H1 (cell line): ENCODE measurements at regions not wholly inside any gene's neighbourhood (a gene's known extent, or its start where the extent isn't known, plus 50 kb on each side); places are given as distances from the start of the nearest gene placed in this dataset.

Experiments
- CTCF ChIA-PET: fragments of 300-600 bp; sonication (Branson Sonifier 250); formaldehyde crosslinking; loops from one replicate; lab custom pipeline; 2021; ENCODE audit not compliant: partially characterized antibody; lab: Charles Lee
- POLR2A ChIA-PET: fragments of 300-600 bp; sonication (Branson Sonifier 250); formaldehyde crosslinking; loops from one replicate; lab custom pipeline; 2021; ENCODE audit warnings: inconsistent platforms; ENCODE audit not compliant: partially characterized antibody; lab: Charles Lee
- DNase-seq, 2 experiments: peaks; one replicate each; pipeline versions ENCODE4 v3.0.0 to v3.0.0-alpha.2; 2010 to 2022; ENCODE audit warnings: low spot score in 2 of 2, low read depth in 1 of 2, mixed read lengths in 1 of 2
- FAIRE-seq: peaks from 2 replicates; lab custom pipeline; 2011; peaks lifted over from hg19 to GRCh38; lab: Jason Lieb, UNC
- H2AFZ ChIP-seq: 2 replicates; pipeline ENCODE4 v1.8.1; 2012; ENCODE audit warnings: low read length, inconsistent platforms
- H2AK5ac ChIP-seq: 2 replicates; pipeline ENCODE4 v1.6.1; 2013; ENCODE audit warnings: low read depth, low read length
- H2BK120ac ChIP-seq: replicated peaks from 2 replicates; pipeline ENCODE3; 2013; ENCODE audit warnings: low read depth, low read length, inconsistent platforms
- H2BK12ac ChIP-seq: 2 replicates; pipeline ENCODE4 v1.6.1; 2013; ENCODE audit warnings: low read depth, low read length
- H2BK15ac ChIP-seq: 2 replicates; pipeline ENCODE4 v1.6.1; 2013; ENCODE audit warnings: low read length
- H2BK20ac ChIP-seq: 2 replicates; pipeline ENCODE4 v1.6.1; 2013; ENCODE audit warnings: low read length
- H2BK5ac ChIP-seq: 2 replicates; pipeline ENCODE4 v1.6.1; 2013; ENCODE audit warnings: low read depth, low read length
- H3K14ac ChIP-seq: 2 replicates; pipeline ENCODE4 v1.6.1; 2013; ENCODE audit warnings: inconsistent platforms; ENCODE audit not compliant: insufficient read length
- H3K18ac ChIP-seq: 2 replicates; pipeline ENCODE4 v1.6.1; 2013; ENCODE audit warnings: low read length; ENCODE audit errors: extremely low read depth
- H3K23ac ChIP-seq: 2 replicates; pipeline ENCODE4 v1.6.1; 2013; ENCODE audit warnings: inconsistent platforms; ENCODE audit not compliant: insufficient read length
- H3K23me2 ChIP-seq: 2 replicates; pipeline ENCODE4 v1.6.1; 2013; ENCODE audit warnings: low read depth, low read length
- H3K27ac ChIP-seq: 2 replicates; pipeline ENCODE4 v1.6.1; 2011; ENCODE audit warnings: low read depth, low read length, inconsistent platforms
- H3K27me3 ChIP-seq, 4 experiments: replicated peaks in 1 of 4; 1 replicate in 1 of 4; 2 replicates in 3 of 4; pipeline versions ENCODE4 v1.6.1 to v1.8.1; 2011 to 2013; ENCODE audit warnings: low read length in 3 of 4, mild to moderate bottlenecking in 3 of 4, inconsistent platforms in 2 of 4, mixed read lengths in 2 of 4, moderate library complexity in 1 of 4; ENCODE audit not compliant: control insufficient read depth in 3 of 4, insufficient read depth in 3 of 4; ENCODE audit errors: extremely low read depth in 1 of 4
- H3K36me3 ChIP-seq, 4 experiments: 2 replicates each; pipeline versions ENCODE4 v1.6.1 to v1.8.1; 2011 to 2013; ENCODE audit warnings: mild to moderate bottlenecking in 4 of 4, low read length in 3 of 4, moderate library complexity in 2 of 4, control low read depth in 1 of 4, inconsistent platforms in 1 of 4; ENCODE audit not compliant: insufficient read depth in 4 of 4, control insufficient read depth in 2 of 4
- H3K4ac ChIP-seq: replicated peaks from 2 replicates; pipeline ENCODE3; 2013; ENCODE audit warnings: low read length, low read depth, mixed read lengths, inconsistent platforms; ENCODE audit not compliant: insufficient read length
- H3K4me1 ChIP-seq, 4 experiments: replicated peaks in 1 of 4; 1 replicate in 1 of 4; 2 replicates in 3 of 4; pipeline versions ENCODE4 v1.6.1 to v1.8.1; 2011 to 2013; ENCODE audit warnings: low read length in 3 of 4, inconsistent platforms in 2 of 4, mixed read lengths in 1 of 4; ENCODE audit not compliant: insufficient read depth in 4 of 4, control insufficient read depth in 3 of 4
- H3K4me2 ChIP-seq, 2 experiments: 2 replicates each; pipeline versions ENCODE4 v1.6.1 to v1.8.1; 2011 to 2013; ENCODE audit warnings: low read depth in 2 of 2, low read length in 2 of 2, control low read depth in 1 of 2, inconsistent platforms in 1 of 2, mild to moderate bottlenecking in 1 of 2; ENCODE audit not compliant: insufficient read depth in 1 of 2
- H3K4me3 ChIP-seq, 4 experiments: fragments of 200-600, 300-600 bp in 1 of 4; sonication (generic), shearing (Covaris generic), sonication (Bioruptor Twin) in 1 of 4; 2 replicates each; pipeline versions ENCODE4 v1.5.1 to v1.8.1; 2011 to 2016; ENCODE audit warnings: low read length in 4 of 4, low read depth in 3 of 4, control low read depth in 2 of 4, inconsistent platforms in 2 of 4, mild to moderate bottlenecking in 2 of 4, mixed read lengths in 1 of 4, moderate library complexity in 1 of 4; ENCODE audit not compliant: insufficient read depth in 2 of 4; ENCODE audit errors: extremely low read depth in 1 of 4
- H3K56ac ChIP-seq: replicated peaks from 2 replicates; pipeline ENCODE3; 2013; ENCODE audit warnings: low read depth, mild to moderate bottlenecking, mixed read lengths, low read length, inconsistent platforms; ENCODE audit not compliant: insufficient read length
- H3K79me1 ChIP-seq: 2 replicates; pipeline ENCODE4 v1.6.1; 2013; ENCODE audit warnings: low read depth, low read length, control low read depth
- H3K79me2 ChIP-seq, 2 experiments: 2 replicates each; pipeline versions ENCODE4 v1.6.1 to v1.8.1; 2012 to 2013; ENCODE audit warnings: low read length in 2 of 2, mild to moderate bottlenecking in 2 of 2, inconsistent platforms in 1 of 2; ENCODE audit not compliant: insufficient read depth in 2 of 2, control insufficient read depth in 1 of 2
- H3K9ac ChIP-seq, 4 experiments: replicated peaks in 1 of 4; 1 replicate in 1 of 4; 2 replicates in 3 of 4; pipeline versions ENCODE4 v1.6.1 to v1.8.1; 2011 to 2013; ENCODE audit warnings: low read depth in 3 of 4, low read length in 3 of 4, control low read depth in 2 of 4, mild to moderate bottlenecking in 2 of 4, moderate library complexity in 2 of 4, inconsistent platforms in 1 of 4; ENCODE audit errors: extremely low read depth in 1 of 4
- H3K9me3 ChIP-seq, 2 experiments: 2 replicates each; pipeline versions ENCODE4 v1.6.1 to v1.8.1; 2012 to 2013; ENCODE audit warnings: mild to moderate bottlenecking in 2 of 2, moderate library complexity in 2 of 2, control low read depth in 1 of 2, inconsistent platforms in 1 of 2, low read depth in 1 of 2, low read length in 1 of 2, mixed read lengths in 1 of 2; ENCODE audit not compliant: insufficient read depth in 2 of 2
- H4K20me1 ChIP-seq, 2 experiments: replicated peaks in 1 of 2; 2 replicates each; pipeline versions ENCODE3 to v1.8.1; 2011 to 2013; ENCODE audit warnings: inconsistent platforms in 2 of 2, low read length in 2 of 2, mild to moderate bottlenecking in 1 of 2; ENCODE audit not compliant: insufficient read depth in 2 of 2, control insufficient read depth in 1 of 2
- H4K5ac ChIP-seq: 2 replicates; pipeline ENCODE4 v1.6.1; 2013; ENCODE audit warnings: low read length, low read depth, mixed read lengths, inconsistent platforms; ENCODE audit not compliant: insufficient read length
- H4K8ac ChIP-seq: 2 replicates; pipeline ENCODE4 v1.8.0; 2013; ENCODE audit warnings: mild to moderate bottlenecking, moderate library complexity, low read length, inconsistent platforms; ENCODE audit not compliant: insufficient read depth; ENCODE audit errors: extremely low read depth
- H4K91ac ChIP-seq: replicated peaks from 2 replicates; pipeline ENCODE3; 2013; ENCODE audit warnings: low read length, mixed read lengths, inconsistent platforms; ENCODE audit not compliant: insufficient read length
- BRCA1 ChIP-seq: IDR thresholded peaks from 2 replicates; pipeline ENCODE4 v1.6.1; 2012; ENCODE audit warnings: low read depth, low read length, improper control_type of control experiment
- CHD1 ChIP-seq: IDR thresholded peaks from 2 replicates; pipeline ENCODE4 v1.6.1; 2012; ENCODE audit warnings: low read depth, low read length, improper control_type of control experiment
- FOSL1 ChIP-seq: IDR thresholded peaks from 2 replicates; pipeline ENCODE4 v1.6.1; 2011; ENCODE audit warnings: mild to moderate bottlenecking, low read depth, low read length, moderate library complexity; ENCODE audit not compliant: insufficient read depth
- HDAC2 ChIP-seq, 2 experiments: fragments of 300-600 bp in 1 of 2; sonication (generic) in 1 of 2; IDR thresholded peaks; 2 replicates each; pipeline ENCODE4 v1.6.1; 2011 to 2012; ENCODE audit warnings: low read depth in 2 of 2, low read length in 2 of 2, mild to moderate bottlenecking in 2 of 2, moderate library complexity in 2 of 2, borderline replicate concordance in 1 of 2, inconsistent platforms in 1 of 2
- POU5F1 ChIP-seq: IDR thresholded peaks from 2 replicates; pipeline ENCODE4 v1.6.1; 2011; ENCODE audit warnings: low read depth, mild to moderate bottlenecking, low read length, moderate library complexity
- RBBP5 ChIP-seq: IDR thresholded peaks from 2 replicates; pipeline ENCODE4 v1.7.1; 2012; ENCODE audit warnings: low read depth, mild to moderate bottlenecking, inconsistent platforms, low read length, moderate library complexity, borderline replicate concordance
- RFX5 ChIP-seq: IDR thresholded peaks from 2 replicates; pipeline ENCODE4 v1.6.1; 2011; ENCODE audit warnings: low read depth, low read length, improper control_type of control experiment, borderline replicate concordance
- SIN3A ChIP-seq, 2 experiments: IDR thresholded peaks in 1 of 2; conservative IDR thresholded peaks in 1 of 2; 2 replicates each; pipeline ENCODE4 v1.6.1; 2011 to 2012; ENCODE audit warnings: low read length in 2 of 2, improper control_type of control experiment in 1 of 2, low read depth in 1 of 2, mild to moderate bottlenecking in 1 of 2
- WGBS, 2 experiments: shearing (Covaris generic) in 1 of 2; methylation state at CpG; one replicate each; pipeline versions ENCODE4 v1.1.6 to v1.1.7; 2013 to 2015; ENCODE audit warnings: low lambda C conversion rate in 2 of 2, mixed read lengths in 2 of 2, inconsistent platforms in 1 of 2, low coverage in 1 of 2, missing lambda C conversion rate in 1 of 2; ENCODE audit not compliant: insufficient replicate concordance in 2 of 2, insufficient coverage in 1 of 2, insufficient read length in 1 of 2; ENCODE audit errors: extremely low coverage in 1 of 2, missing lambda C conversion rate in 1 of 2; 5-methylcytosine and 5-hydroxymethylcytosine counted together

DNA sequence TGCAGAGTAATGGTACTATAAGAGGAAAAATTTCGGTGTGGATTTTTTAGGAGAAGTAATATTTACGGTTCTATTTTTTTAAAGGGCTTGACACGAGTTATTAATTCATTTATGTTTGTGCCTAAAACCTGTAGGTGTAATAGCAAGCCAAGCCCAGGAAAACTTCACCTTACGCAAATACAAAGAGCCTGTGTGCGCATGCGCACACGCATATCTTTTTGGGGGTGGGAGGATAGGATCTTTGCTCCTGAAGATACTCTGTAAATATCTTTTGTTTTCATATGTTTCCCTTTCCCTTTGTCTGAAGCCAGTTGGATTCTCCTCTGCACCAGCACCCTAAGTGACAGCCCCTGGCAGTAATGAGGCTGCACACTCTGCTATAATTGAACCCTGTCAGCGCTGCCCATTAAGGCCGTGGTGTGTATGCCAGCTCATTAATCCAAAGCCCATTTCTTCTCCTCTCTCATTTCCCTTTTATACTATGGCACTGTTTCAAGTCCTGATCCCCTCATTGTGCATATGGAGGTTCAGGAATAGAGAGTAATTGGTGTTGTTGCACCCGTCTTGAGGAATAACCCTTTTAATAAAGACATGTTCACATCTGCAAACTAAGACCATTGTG lies 327.2 kb upstream of the E2F7 start:
- Histone ChIP-seq H4K20me1 (no peaks in the 10 kb centered on the region), H2BK15ac (no peak overlapping the region), H2BK20ac (no peak overlapping the region), H4K91ac (no peak overlapping the region), H2BK12ac (no peak overlapping the region), H3K27ac (no peak overlapping the region), H2AFZ (no peak overlapping the region), H3K4ac (no peak overlapping the region), H4K8ac (no peak overlapping the region), H3K9me3 (no peaks in the 10 kb centered on the region), H3K14ac (no peak overlapping the region), H3K79me2 (no peaks in the 10 kb centered on the region), H3K23ac (no peak overlapping the region), H2AK5ac (no peak overlapping the region), H3K4me2 (no peak overlapping the region), H3K18ac (no peak overlapping the region), H3K27me3 (no peaks in the 10 kb centered on the region), H3K56ac (no peak overlapping the region), H3K4me1 (no peaks in the 10 kb centered on the region), H2BK120ac (no peak overlapping the region), H3K36me3 (no peaks in the 10 kb centered on the region), H4K5ac (no peak overlapping the region), H3K9ac (no peak overlapping the region), H2BK5ac (no peak overlapping the region), H3K23me2 (no peaks in the 10 kb centered on the region), H3K4me3 (no peak overlapping the region), H3K79me1 (no peaks in the 10 kb centered on the region)
- POLR2A ChIA-PET, result no interaction called here
- FAIRE-seq (no peak), DNase-seq (no peak)
- WGBS, 2 experiments, result 96 to 100% methylated on average over 3 to 10 of the region's 10 CpGs
- TF ChIP-seq RBBP5 (no peak), POU5F1 (no peak), BRCA1 (no peak), SIN3A (conservative IDR thresholded peaks at IDR 0.05 in 1 of 2, IDR thresholded peaks at IDR 0.05 in 1 of 2; ENCODE audit: low read depth in 1 of 2, low read length in 2 of 2) (no peak), HDAC2 (IDR thresholded peaks at IDR 0.05; ENCODE audit: borderline replicate concordance in 1 of 2, low read depth in 2 of 2, low read length in 2 of 2) (no peak), FOSL1 (no peak), CHD1 (no peak), RFX5 (no peak)
- CTCF ChIA-PET, result interaction anchor here (1.1 kb wide), 1 partner anchor 293 kb away, joined by 3 read pairs; no protein-coding TSS in a partner anchor
